ENCODE measurements at regions not wholly inside any gene's neighbourhood (a gene's known extent, or its start where the extent isn't known, plus 50 kb on each side); places are given as distances from the start of the nearest gene placed in this dataset.

DNA sequence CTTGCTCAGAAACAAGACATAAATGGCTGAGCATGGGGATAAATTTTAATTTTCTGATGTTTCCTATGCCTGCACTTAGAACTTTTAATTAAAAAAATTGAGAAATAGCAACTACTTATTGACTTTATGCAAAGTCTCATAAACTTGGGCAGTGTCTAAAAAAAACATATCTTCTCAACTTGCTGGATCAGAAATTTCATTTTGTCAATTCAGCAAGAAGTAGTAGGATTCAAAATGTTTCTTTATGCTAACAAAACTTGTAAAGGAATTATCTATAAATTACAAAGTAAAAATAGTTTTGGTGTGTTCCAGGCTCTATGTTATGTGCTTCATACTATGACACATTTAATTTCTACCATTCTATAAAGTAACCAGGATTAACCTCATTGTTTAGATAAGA lies 562.2 kb upstream of the IMPG1 start:
- TF ChIP-seq CTCF (IDR thresholded peaks at IDR 0.05; ENCODE audit: insufficient read depth, low read length, poor library complexity, severe bottlenecking) = no peak
- Histone ChIP-seq H3K36me3 (ENCODE audit: control insufficient read depth, insufficient read depth, low read length) (no peaks in the 10 kb centered on the region), H3K27me3 (replicated peaks; ENCODE audit: control insufficient read depth, insufficient read depth, low read length) (no peaks in the 10 kb centered on the region), H3K4me3 (replicated peaks; ENCODE audit: low read depth, low read length) (no peak overlapping the region)
- DNase-seq (ENCODE audit: extremely low read depth, insufficient read length) = no peak

- no peak for DNase-seq (ENCODE audit: extremely low read depth, insufficient read length)
- Histone ChIP-seq H3K36me3 (ENCODE audit: control insufficient read depth, insufficient read depth, low read length) (no peaks in the 10 kb centered on the region), H3K27me3 (replicated peaks; ENCODE audit: control insufficient read depth, insufficient read depth, low read length) (no peaks in the 10 kb centered on the region), H3K4me3 (replicated peaks; ENCODE audit: low read depth, low read length) (no peak overlapping the region)
- no peak for TF ChIP-seq CTCF (IDR thresholded peaks at IDR 0.05; ENCODE audit: insufficient read depth, low read length, poor library complexity, severe bottlenecking)
These were observed 560.8 kb upstream of the IMPG1 start for GRCh38 chr6:76633259-76633658.

DNA sequence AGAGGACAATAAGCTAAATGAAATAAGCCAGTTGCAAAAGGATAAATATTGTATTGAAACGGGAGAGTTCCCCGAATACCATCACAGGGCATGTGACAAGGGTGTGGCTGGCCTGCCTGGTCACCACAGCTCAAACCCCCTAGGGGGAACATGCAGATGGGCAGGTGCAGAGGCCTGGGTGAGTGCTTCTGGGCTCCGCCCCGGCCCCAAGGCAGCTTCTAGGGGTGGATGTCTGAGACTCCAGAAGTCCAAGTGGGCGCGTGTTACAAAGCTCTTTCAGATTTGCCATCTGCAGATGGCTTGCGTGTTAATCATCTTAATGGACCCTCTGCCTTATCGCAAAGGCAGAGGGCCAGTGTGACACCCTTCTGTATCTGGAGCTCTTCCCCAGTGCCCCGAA lies 559.2 kb upstream of the IMPG1 start:
- TF ChIP-seq CTCF (IDR thresholded peaks at IDR 0.05; ENCODE audit: insufficient read depth, low read length, poor library complexity, severe bottlenecking) = no peak
- Histone ChIP-seq H3K27me3 (replicated peaks; ENCODE audit: control insufficient read depth, insufficient read depth, low read length) (no peaks in the 10 kb centered on the region), H3K4me3 (replicated peaks; ENCODE audit: low read depth, low read length) (no peak overlapping the region), H3K36me3 (ENCODE audit: control insufficient read depth, insufficient read depth, low read length) (no peaks in the 10 kb centered on the region)
- DNase-seq (ENCODE audit: extremely low read depth, insufficient read length) = no peak

DNA sequence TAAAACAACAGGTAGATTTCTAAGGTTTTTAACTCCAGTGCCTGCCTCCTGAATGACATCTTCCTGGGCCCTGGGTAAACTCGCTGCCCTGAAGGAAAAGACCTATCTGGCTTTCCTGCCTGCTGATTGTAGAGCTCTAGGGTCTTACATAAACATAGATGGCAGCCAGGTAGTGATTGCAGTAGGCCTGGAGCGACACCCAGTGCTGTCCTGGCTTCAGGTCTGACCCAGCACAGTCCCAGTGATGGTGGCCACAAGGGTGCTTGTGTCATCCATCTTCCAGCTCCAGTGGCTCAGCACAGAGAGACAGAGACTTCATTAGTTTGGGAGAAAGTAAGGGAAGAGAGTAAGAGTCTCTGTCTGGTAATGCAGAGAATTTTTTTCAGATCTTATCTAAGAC lies 542.9 kb upstream of the IMPG1 start:
- no peak for DNase-seq (ENCODE audit: extremely low read depth, insufficient read length)
- no peaks in the 10 kb centered on the region for H3K27me3 ChIP-seq (replicated peaks; ENCODE audit: control insufficient read depth, insufficient read depth, low read length)
- H3K4me3 ChIP-seq (replicated peaks; ENCODE audit: low read depth, low read length) = no peak overlapping the region
- TF ChIP-seq CTCF (IDR thresholded peaks at IDR 0.05; ENCODE audit: insufficient read depth, low read length, poor library complexity, severe bottlenecking) = no peak
- H3K36me3 ChIP-seq (ENCODE audit: control insufficient read depth, insufficient read depth, low read length) = no peaks in the 10 kb centered on the region

DNA sequence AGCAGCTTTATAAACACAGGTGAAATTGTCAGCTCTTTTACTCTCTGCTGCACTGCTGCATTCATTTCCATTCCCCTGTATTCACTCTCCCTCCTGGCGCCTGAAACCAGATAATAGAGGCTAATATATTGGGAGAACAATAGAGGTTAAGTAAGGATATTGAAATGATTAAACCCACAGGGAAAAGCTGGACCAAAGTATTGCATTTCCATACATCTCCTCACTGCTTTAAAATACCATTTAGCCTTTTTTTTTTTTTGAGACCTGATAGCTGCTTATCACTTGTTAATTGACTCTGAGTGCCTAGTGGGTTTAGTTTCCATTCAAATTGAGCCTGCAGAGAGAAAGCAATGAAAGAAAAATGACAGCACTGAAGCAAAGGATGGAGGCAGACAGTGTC lies 540.5 kb upstream of the IMPG1 start:
- Histone ChIP-seq H3K36me3 (ENCODE audit: control insufficient read depth, insufficient read depth, low read length) (no peaks in the 10 kb centered on the region), H3K27me3 (replicated peaks; ENCODE audit: control insufficient read depth, insufficient read depth, low read length) (no peaks in the 10 kb centered on the region), H3K4me3 (replicated peaks; ENCODE audit: low read depth, low read length) (no peak overlapping the region)
- no peak for DNase-seq (ENCODE audit: extremely low read depth, insufficient read length)
- TF ChIP-seq CTCF (IDR thresholded peaks at IDR 0.05; ENCODE audit: insufficient read depth, low read length, poor library complexity, severe bottlenecking) = no peak

DNA sequence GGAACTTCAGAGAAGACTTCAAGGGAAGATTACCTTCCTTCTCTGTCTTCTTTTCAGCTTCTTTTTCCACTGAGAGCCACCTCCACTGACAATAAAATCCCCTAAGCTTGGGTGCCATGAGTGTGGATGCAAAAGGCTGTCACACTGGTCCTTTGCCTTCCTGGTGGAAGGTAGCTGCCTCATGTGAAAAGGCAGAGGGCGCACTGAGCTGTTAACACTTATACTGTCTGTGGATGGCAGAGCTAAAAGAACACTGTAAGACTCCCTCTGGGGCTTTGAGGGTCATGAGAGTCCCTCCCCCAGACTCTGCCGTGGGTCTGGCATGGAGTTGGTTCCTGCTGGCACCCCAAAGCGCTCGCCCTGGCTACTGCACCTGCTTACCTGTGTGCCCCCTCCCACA lies 536.7 kb upstream of the IMPG1 start:
- TF ChIP-seq CTCF (IDR thresholded peaks at IDR 0.05; ENCODE audit: insufficient read depth, low read length, poor library complexity, severe bottlenecking) = no peak
- Histone ChIP-seq H3K27me3 (replicated peaks; ENCODE audit: control insufficient read depth, insufficient read depth, low read length) (no peaks in the 10 kb centered on the region), H3K4me3 (replicated peaks; ENCODE audit: low read depth, low read length) (no peak overlapping the region), H3K36me3 (ENCODE audit: control insufficient read depth, insufficient read depth, low read length) (no peaks in the 10 kb centered on the region)
- no peak for DNase-seq (ENCODE audit: extremely low read depth, insufficient read length)
